GM21576 (cell line): ENCODE measurements at regions not wholly inside any gene's neighbourhood (a gene's known extent, or its start where the extent isn't known, plus 50 kb on each side); places are given as distances from the start of the nearest gene placed in this dataset.
"Not testable (repeated sequence)": the region's sequence is repeated elsewhere in the genome, so short reads cannot be mapped to it uniquely, and the experiment has no call there.

Source experiments
- ATAC-seq: cut with Tn5 transposase; IDR thresholded peaks from one replicate; pipeline ENCODE4 v1.9.1; 2021; ENCODE audit warnings: mild to moderate bottlenecking, moderate library complexity; ENCODE audit not compliant: unreplicated experiment

DNA sequence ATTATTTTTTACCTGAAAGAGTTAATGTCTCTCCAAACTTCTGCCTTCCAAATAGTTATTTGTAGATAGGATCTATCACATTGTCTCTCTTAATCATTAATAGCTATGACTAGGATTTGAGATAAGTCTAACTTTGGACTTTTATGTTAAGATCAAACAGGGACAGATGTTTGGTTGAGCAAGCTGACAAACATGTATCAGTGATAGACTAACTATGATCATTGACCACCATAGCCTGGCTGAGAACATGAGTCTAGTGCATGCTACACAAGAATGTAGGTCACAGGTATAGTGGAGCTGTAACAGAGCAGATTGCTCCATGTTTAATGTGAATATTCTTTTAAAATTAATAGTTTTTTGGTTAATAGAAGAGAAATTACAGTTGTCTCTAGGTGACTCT, 52.0 kb downstream of the SYT15B start:
- not testable (repeated sequence) for ATAC-seq

DNA sequence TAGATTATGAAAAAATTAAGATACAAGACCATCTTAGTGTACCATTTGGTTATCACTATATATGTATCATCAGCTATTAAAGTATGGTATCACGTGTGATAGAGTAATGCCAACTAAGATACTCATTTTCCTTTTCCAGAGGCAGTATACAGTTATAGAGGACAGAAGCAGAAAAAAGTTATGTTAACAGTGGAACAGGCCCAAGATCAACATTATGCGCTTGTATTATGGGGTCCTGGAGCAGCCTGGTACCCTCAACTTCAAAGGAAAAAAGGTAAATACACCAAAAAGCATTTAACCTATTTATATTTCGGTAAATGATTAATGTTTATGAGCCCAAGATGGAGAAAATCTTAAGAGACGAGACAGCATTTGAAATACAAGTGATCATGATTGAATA, 52.9 kb downstream of the SYT15B start:
- ATAC-seq = not testable (repeated sequence)

DNA sequence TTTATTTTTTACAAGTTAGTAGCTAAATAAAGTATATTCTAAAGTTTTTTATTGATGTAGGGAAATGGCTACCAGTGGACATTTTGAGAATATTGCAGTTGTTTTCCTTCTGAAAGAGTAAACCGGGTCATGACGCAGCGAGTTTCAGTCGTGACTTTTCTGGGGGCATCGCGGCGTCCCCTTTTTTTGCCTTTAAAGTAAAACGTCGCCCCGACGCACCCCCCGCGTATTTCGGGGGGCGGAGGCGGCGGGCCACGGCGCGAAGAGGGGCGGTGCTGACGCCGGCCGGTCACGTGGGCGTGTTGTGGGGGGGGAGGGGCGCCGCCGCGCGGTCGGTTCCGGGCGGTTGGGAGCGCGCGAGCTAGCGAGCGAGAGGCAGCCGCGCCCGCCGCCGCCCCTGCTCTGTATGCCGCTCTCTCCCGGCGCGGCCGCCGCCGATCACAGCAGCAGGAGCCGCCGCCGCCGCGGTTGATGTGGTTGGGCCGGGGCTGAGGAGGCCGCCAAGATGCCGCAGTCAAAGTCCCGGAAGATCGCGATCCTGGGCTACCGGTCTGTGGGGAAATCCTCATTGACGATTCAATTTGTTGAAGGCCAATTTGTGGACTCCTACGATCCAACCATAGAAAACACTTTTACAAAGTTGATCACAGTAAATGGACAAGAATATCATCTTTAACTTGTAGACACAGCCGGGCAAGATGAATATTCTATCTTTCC, 57.5 kb downstream of the SYT15B start:
- peak; percentile 93 for ATAC-seq

DNA sequence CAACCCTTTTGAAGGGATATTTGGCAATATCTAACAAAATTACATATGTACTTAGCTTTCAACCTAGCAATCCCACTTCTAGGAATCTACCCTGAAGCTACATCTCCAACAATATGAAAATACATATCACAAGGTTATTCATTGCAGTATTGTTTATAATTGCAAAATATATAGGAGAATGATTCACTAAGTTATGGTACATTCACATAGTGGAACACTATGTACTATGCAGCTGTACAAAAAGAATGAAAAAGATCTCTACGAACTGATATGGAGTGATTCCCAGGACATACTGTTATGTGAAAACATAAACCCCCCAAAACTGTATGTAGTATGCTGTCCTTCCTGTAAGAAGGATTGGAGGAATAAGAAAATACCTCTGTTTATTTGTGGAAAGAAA, 62.1 kb downstream of the SYT15B start:
- ATAC-seq = not testable (repeated sequence)

DNA sequence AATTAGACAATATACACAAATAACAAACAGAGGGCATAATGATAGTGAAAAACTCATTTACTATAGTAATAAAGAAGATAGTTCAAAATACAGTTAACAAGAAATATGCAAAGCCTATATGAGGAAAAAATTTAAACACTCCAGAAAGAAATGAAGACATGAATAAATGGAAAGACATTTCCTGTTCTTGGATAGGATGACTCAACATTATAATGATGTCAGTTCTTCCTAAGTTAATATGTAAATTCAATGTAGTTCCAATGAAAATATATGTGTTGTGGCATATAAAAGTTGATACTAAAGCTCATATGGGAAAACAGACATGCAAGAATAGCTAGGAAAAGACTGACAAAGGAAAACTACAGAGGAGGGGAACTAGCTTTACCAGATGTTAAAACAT, 63.5 kb downstream of the SYT15B start:
- not testable (repeated sequence) for ATAC-seq

DNA sequence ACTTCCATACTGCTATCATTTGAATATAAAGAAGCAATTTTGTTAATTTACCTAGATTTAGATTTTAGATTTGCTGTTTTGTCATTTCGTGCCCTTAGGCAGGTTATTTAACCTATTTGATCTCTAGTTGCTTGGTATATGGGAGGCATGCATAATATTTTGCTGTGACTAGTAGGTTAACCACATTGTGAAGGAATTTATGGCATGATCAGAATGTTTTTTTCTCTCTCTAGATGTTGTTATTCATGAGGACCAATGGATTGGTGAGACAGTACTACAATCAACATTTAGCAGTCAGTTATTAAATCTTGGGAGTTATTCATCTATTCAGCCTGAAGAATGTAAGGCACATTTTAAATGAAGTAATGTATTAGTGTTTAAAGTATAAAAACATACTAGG, 67.2 kb downstream of the SYT15B start:
- not testable (repeated sequence) for ATAC-seq

DNA sequence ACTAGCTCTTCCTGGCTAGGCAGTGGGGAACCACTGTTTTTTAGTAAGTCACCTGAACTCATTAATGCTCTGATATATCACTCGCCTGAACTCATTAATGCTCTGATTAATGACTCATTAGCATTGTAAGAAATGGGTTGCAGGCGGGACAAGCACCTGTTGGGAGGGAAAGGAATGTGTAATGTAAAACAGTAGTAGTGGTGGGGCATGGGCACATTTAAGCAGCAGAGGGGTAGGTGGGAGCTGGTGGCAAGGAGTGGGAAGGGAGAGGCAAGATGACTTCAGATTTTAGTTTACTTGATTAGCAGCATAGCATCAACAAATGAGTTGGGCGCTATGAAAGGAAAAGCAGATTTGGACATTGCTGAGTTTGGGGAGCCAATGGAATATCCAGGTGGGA, 68.2 kb downstream of the SYT15B start:
- not testable (repeated sequence) for ATAC-seq

DNA sequence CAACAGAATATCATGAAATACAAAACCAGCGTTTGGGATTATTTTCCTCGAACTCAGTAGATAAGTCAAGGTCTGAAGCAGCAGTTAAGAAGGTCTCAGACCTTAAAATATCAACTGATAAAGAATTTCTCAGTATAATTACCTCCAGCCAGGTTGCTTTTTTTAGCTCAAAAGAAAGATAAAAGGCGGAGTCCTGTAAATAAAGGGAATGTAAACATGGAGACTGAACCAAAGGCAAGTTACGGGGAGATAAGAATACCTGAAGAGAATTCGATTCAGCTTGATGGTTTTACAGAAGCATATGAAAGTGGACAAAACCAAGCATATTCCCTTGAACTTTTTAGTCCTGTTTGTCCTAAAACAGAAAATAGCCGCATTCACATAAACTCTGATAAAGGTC, 73.1 kb downstream of the SYT15B start:
- not testable (repeated sequence) for ATAC-seq

DNA sequence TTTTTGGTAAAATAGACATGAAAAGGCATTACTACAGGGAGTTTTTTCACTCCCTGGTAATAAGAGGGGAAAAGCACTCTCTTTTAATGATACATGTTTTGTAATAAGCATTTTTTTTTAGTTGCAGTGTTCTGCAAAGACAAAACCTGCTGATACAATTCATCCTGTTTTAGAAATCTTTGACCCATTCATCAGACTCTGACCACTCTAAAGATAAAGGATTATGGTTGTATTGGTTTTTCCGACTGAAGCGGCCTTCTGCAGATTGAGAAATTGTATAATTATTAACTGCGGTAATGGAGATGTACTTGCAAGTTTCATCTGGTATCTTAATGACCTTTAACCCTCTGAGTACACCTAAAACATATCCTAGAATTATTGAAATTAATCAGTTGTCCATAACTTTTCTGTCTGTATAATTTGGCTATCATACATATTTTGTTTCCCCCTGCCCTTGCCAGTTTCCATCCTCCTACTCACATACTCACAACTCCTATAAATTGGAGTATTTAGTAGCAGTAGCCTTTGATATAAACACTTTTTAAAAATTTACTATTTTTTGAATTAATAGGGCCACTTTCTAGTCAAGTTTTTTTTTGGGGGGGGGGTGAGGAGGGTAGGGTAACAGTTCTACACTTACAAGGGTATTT, 79.4 kb downstream of the SYT15B start:
- ATAC-seq = not testable (repeated sequence)

DNA sequence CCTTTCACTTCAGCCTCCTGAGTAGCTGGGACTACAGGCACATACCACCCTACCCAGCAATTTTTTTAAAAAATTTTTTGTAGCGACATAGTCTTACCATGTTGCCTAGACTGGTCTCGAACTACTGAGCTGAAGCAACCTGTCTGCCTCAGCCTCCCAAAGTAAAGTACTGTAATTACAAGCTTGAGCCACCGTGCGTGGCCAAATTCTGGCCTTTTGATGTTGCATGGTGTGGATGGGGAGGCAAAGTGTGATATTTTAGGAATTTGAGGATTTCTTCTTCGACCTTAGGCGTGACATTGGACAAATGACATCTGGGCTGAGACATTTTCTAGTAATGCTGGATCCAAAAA, 81.8 kb downstream of the SYT15B start:
- not testable (repeated sequence) for ATAC-seq

DNA sequence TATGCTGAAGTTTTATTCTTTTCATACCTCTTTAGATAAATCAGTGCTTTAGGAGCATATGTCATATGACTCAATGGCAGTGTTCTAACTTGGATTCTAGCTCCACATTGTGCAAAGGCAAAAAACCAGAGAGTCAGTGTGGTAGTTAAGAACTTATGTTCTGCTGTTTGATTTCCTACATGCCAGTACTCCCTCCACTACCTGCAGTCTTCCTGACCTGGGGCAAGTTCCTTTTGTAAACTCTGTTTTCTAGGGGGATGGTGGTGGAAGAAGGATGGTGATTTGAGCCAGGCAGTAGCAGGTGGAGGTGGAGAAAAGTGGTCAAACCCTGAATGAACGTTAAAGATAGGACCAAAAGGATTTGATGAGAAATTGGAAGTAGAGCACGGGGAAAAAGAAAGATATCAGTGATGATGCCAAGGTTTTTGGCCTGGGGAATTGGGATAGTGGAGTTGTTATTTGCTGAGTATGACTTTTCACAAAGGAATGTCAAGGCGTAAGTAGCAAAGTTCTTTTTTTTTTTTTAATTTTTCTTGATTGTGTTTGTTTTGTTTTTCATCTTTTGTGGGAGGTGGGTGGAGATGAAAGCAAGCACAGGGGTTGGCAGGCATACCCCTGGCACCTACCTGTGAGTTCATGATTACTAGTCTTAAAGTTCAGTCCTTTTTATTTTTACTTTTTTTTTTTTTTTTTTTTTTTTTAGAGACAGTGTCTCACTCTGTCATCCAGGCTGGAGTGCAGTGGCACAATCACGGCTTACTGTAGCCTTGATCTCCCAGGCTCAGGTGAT, 82.3 kb downstream of the SYT15B start:
- not testable (repeated sequence) for ATAC-seq

DNA sequence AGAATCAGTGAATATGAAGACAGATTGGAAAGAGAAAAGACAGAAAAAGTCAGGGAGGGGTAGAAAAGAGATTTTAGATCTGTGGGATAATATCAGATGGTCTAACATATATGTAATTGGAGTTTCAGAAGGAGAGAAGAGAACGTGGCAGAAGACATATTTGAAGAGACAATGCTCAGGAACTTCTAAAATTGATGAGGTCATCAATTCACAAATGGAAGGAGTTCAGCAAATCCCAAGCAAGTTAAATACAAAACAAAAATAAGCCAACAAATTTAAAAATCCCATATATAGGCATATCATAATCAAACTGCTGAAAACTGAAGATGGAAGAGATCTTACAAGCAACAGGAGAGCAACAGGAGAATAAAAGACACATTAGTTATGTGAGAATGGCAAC, 87.3 kb downstream of the SYT15B start:
- not testable (repeated sequence) for ATAC-seq

DNA sequence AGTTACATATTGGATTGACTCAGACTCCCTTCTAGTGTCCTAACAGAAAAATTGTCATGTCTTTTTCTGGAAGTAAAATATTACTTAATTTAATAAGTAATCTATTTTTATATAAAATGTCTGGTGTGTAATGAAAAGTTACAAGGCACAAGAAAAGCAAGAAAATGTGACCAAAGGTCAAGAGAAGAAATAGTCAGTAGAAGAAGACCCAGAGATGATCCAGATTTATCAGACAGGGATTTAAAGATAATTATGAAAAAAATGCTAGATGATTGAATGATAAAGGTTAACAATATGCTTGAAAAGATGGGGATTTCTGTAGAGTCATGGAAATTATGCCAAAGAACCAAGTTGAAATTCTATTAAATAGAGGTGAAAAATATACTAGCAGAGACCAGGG, 87.8 kb downstream of the SYT15B start:
- not testable (repeated sequence) for ATAC-seq

DNA sequence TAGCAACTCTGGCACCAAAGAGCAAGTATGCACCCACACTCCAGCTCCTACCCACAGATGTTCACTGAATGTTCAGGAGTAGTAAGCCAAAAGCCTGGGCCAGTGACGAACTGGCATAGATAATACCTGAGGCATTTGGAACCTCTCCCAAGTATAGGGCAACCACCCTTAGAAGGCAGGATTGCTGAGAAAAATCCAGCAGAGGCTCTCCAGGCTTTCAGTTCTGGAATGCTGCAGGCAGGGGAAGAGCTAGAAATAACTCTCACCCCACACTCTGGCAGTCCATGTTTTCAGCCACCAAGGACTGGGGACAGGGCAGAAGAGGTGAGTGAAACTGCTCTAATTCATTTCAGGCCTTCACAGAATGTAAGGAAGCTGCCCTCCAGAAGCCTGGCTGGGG, 90.3 kb downstream of the SYT15B start:
- not testable (repeated sequence) for ATAC-seq

DNA sequence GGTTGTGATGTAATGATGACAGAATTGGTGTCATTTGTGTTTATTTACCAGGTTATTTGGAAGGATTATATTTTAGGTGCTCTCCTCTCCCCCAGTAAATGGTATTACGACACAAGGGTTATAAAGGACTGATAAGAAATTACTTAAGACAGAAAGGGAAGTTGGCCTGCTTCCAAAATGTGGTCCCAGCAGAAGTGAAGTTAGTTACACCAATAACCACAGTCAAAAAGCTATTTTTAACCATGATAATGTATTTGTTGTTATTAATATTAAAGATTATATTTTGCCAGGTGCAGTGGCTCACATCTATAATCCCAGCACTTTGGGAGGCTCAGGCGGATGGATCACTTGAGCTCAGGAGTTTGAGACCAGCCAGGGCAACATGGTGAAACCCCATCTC, 92.5 kb downstream of the SYT15B start:
- not testable (repeated sequence) for ATAC-seq

DNA sequence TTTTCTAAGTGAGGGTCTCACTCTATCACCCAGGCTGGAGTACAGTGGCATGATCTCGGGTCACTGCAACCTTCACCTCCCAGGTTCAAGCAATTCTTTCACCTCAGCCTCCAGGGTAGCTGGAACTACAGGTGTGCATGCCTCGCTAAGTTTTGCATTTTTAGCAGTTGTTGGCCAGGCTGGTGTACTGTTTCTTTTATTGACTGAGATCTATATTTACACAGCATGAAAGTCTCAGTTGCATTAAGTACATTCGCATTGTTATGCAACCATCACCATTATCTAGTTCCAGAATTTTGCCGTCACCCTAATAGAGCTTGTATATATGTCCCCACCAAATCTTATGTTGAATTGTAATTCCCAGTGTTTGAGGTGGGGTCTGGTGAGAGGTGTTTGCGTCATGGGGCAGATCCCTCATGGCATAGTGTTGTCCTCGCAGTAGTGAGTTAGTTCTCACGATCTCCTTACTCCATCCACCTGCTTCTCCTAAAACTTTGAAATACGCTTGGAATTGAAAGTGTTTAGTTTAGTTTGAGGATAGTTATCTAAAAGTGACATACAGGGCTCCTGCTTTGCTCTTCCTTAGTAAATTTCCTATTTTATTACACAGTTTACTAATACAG, 101.3 kb downstream of the SYT15B start:
- not testable (repeated sequence) for ATAC-seq

DNA sequence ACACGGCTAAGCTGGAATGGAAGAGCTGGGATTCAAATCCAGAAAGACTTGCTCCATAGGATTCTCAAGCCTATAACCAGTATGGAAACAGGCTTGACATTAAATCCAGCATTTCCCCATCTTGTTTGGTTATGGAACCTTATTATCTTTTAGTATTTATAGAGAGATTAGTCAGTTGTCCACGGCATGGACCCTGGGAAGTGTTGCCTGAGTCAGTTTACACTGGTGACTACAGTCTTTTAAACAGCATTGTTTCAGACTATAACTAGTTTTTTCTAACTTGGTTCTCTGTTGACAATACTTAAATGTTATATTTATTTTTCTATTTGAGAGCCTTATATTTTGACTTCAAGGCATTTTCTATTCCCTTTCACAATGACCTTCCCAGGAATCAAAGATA, 106.7 kb downstream of the SYT15B start:
- ATAC-seq = not testable (repeated sequence)

DNA sequence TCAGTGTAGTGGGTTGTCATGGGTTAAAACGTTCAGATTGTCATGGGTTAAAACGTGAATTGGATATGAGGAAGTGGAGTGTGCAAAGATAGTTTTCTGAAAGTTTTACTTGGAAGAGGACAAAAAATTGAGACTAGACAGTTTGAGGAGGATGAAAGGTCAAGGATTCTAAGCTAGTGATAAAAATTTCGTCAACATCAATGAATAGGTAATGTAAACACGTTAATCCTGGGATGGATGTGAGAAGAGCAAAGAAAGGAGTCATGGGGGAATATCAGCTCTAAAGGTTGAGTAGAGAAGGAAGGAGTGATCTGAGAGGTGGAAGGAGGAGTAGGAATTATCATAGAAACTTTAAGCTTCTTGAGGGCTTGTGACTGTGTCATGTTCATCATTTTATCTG, 109.2 kb downstream of the SYT15B start:
- ATAC-seq = not testable (repeated sequence)

DNA sequence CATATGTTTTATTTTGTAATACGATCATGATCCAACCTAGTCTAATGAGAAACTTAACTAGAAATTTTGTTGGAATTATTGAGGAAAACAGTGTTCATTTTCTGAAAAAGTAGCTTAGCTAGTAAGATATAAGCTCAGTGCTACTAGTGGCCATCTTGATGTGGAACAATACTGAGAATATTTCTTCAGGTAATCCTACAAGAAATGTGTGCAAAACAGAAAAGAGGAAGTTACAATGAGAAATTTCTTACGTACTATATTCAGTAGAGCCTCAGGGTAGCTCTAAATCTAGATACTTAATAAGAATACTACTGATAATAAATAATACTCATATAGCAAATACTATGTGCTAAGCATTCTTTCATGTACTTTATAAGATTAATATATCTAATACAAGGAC, 114.8 kb downstream of the SYT15B start:
- ATAC-seq = not testable (repeated sequence)

DNA sequence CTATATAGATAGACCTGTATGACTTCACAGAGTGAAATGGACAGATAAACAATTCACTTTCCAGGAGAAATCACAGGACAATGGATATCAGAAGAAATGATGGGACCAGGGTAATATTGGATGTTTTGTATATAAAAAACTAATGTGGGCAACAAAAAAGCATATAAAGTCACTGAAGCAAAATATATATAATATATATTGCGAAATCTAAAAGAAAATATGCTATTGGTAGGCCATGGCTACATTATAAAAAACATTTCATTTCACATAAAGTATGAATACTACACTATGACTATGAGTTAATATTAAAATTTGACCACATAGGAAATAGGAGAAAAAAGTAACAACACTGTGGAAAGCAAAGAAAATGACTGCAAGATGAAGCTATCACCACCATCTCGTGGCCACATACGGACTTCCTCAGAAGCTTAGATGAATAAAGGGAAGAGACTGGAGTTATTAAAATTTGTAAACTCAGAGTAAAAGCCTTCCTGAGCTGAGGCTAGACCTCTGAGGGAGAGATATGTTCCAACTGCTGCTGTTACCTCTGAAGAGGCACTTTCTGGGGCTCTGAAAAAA, 115.8 kb downstream of the SYT15B start:
- not testable (repeated sequence) for ATAC-seq

DNA sequence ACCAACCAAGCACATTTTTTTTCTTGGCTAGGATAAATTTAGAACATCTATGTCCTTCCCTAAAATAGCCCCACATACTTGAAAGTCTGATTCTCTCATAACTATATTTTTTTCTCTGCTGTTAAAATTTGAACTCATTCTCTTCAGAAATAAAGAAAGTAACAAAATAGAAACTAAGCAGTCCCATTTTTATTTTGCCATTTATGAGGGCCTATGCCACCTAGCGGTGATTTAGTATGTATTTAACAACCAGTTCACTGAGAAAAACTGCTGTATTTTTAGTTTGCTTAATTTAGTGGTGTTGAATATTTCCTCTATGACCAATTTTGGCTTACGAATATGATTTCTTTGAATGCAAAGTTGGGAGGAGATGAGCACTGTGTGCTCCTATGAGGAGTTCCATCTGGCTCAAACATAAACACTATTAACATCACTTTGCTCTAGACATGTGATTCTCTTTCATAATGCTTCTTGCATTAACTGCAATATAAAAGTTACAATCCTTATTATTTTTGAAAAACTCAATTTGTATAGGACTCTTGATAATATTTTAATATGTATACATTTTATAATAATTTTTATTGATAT, 116.6 kb downstream of the SYT15B start:
- ATAC-seq = not testable (repeated sequence)
